HEK293T (cell line): ENCODE measurements at regions not wholly inside any gene's neighbourhood (a gene's known extent, or its start where the extent isn't known, plus 50 kb on each side); places are given as distances from the start of the nearest gene placed in this dataset.

ENCODE experiments used
- FOXA1 ChIP-seq: fragments of 450-650 bp; IDR thresholded peaks from 2 replicates; pipeline ENCODE4 v1.6.1; 2016; ENCODE audit warnings: mild to moderate bottlenecking
- FOXK2 ChIP-seq: fragments of 450-650 bp; IDR thresholded peaks from 2 replicates; pipeline ENCODE4 v1.6.1; 2016; ENCODE audit warnings: mild to moderate bottlenecking
- FOXM1 ChIP-seq: fragments of 450-650 bp; IDR thresholded peaks from 2 replicates; pipeline ENCODE4 v1.6.1; 2017; ENCODE audit warnings: mild to moderate bottlenecking, borderline replicate concordance
- HDGF ChIP-seq: fragments of 450-650 bp; IDR thresholded peaks from 2 replicates; pipeline ENCODE4 v1.6.1; 2017; ENCODE audit warnings: antibody characterized with exemption, borderline replicate concordance
- L3MBTL2 ChIP-seq: fragments of 450-650 bp; conservative IDR thresholded peaks from 2 replicates; pipeline ENCODE4 v1.6.1; 2016; ENCODE audit warnings: mild to moderate bottlenecking
- LEF1 ChIP-seq: fragments of 450-650 bp; IDR thresholded peaks from 2 replicates; pipeline ENCODE4 v1.6.1; 2017; ENCODE audit warnings: mild to moderate bottlenecking, borderline replicate concordance
- NFRKB ChIP-seq: fragments of 450-650 bp; IDR thresholded peaks from 2 replicates; pipeline ENCODE4 v1.6.1; 2016; ENCODE audit warnings: mild to moderate bottlenecking, moderate library complexity
- PKNOX1 ChIP-seq: fragments of 450-650 bp; IDR thresholded peaks from 2 replicates; pipeline ENCODE4 v1.6.1; 2016
- SP1 ChIP-seq: fragments of 450-650 bp; IDR thresholded peaks from 2 replicates; pipeline ENCODE4 v1.6.1; 2017
- SUZ12 ChIP-seq: fragments of 450-650 bp; IDR thresholded peaks from 2 replicates; pipeline ENCODE4 v1.6.1; 2016; ENCODE audit warnings: mild to moderate bottlenecking
- TARDBP ChIP-seq: fragments of 450-650 bp; IDR thresholded peaks from 2 replicates; pipeline ENCODE4 v1.6.1; 2016
- ZNF384 ChIP-seq: fragments of 450-650 bp; IDR thresholded peaks from 2 replicates; pipeline ENCODE4 v1.6.1; 2016

- TF ChIP-seq SUZ12 (no peak), LEF1 (no peak), ZNF384 (no peak), SP1 (no peak), HDGF (no peak), FOXM1 (no peak), FOXK2 (no peak), FOXA1 (no peak), L3MBTL2 (no peak), PKNOX1 (no peak), TARDBP (no peak), NFRKB (no peak)
These were observed 119.6 kb upstream of the CTTNBP2 start for GRCh38 chr7:117992635-117993376.
